Dedifferentiated amniotic fluid mesenchymal stem cell (primary cell): ENCODE measurements at regions not wholly inside any gene's neighbourhood (a gene's known extent, or its start where the extent isn't known, plus 50 kb on each side); places are given as distances from the start of the nearest gene placed in this dataset.

ENCODE experiments used
- DNase-seq: peaks from one replicate; pipeline ENCODE4 v3.0.0-alpha.2; 2016; ENCODE audit errors: extremely low spot score

- no peak for DNase-seq
Measured at GRCh38 chrX:122667667-122668066, 516.4 kb upstream of the GRIA3 start.

- DNase-seq, result no peak
Measured at GRCh38 chrX:122703762-122704161, 480.3 kb upstream of the GRIA3 start.

- DNase-seq, result no peak
Measured at GRCh38 chrX:122739770-122740169, 444.3 kb upstream of the GRIA3 start.

- DNase-seq, result no peak
Measured at GRCh38 chrX:122770581-122770980, 413.5 kb upstream of the GRIA3 start.

- no peak for DNase-seq
Measured at GRCh38 chrX:122771933-122772332, 412.1 kb upstream of the GRIA3 start.

GRCh38 chrX:122777766-122778165 lies 406.3 kb upstream of the GRIA3 start:
- DNase-seq, result no peak

GRCh38 chrX:122783918-122784317 lies 400.2 kb upstream of the GRIA3 start:
- no peak for DNase-seq

- no peak for DNase-seq
Measured at GRCh38 chrX:122787231-122787630, 396.8 kb upstream of the GRIA3 start.

- no peak for DNase-seq
Measured at GRCh38 chrX:122788216-122788615, 395.9 kb upstream of the GRIA3 start.

- no peak for DNase-seq
Measured at GRCh38 chrX:122790376-122791095, 393.5 kb upstream of the GRIA3 start.

GRCh38 chrX:122813876-122814275 lies 370.2 kb upstream of the GRIA3 start:
- DNase-seq, result no peak

GRCh38 chrX:122816288-122816687 lies 367.8 kb upstream of the GRIA3 start:
- no peak for DNase-seq

GRCh38 chrX:122817321-122817955 lies 366.6 kb upstream of the GRIA3 start:
- no peak for DNase-seq

GRCh38 chrX:122818068-122818467 lies 366.0 kb upstream of the GRIA3 start:
- DNase-seq, result no peak

- no peak for DNase-seq
Measured at GRCh38 chrX:122833230-122833629, 350.8 kb upstream of the GRIA3 start.

- no peak for DNase-seq
Measured at GRCh38 chrX:122835886-122836285, 348.2 kb upstream of the GRIA3 start.

GRCh38 chrX:122850326-122850725 lies 333.8 kb upstream of the GRIA3 start:
- no peak for DNase-seq

GRCh38 chrX:122856205-122856604 lies 327.9 kb upstream of the GRIA3 start:
- no peak for DNase-seq

- DNase-seq, result no peak
Measured at GRCh38 chrX:122857734-122858133, 326.3 kb upstream of the GRIA3 start.

- DNase-seq, result no peak
Measured at GRCh38 chrX:122863067-122863466, 321.0 kb upstream of the GRIA3 start.

GRCh38 chrX:122866532-122866931 lies 317.5 kb upstream of the GRIA3 start:
- DNase-seq, result peak; percentile 60

GRCh38 chrX:122868631-122869030 lies 315.4 kb upstream of the GRIA3 start:
- DNase-seq, result no peak

- no peak for DNase-seq
Measured at GRCh38 chrX:122869171-122869570, 314.9 kb upstream of the GRIA3 start.

GRCh38 chrX:122878269-122878668 lies 305.8 kb upstream of the GRIA3 start:
- DNase-seq, result no peak
